ENCODE measurements at regions not wholly inside any gene's neighbourhood (a gene's known extent, or its start where the extent isn't known, plus 50 kb on each side); places are given as distances from the start of the nearest gene placed in this dataset.

- Histone ChIP-seq H3K27me3 (ENCODE audit: control insufficient read depth in 4 of 4, insufficient read depth in 4 of 4, low read length in 3 of 4) (no peaks in the 10 kb centered on the region), H3K9me3 (ENCODE audit: control insufficient read depth in 4 of 4, low read length in 3 of 4) (peaks cover 0 to 16% (median 0%) of the 10 kb centered on the region in 4 donors), H3K9ac (ENCODE audit: low read depth in 1 of 2, low read length in 2 of 2) (no peak overlapping the region), H3K4me1 (ENCODE audit: control insufficient read depth in 4 of 4, insufficient read depth in 4 of 4, low read length in 3 of 4) (no peaks in the 10 kb centered on the region), H3K4me3 (ENCODE audit: low read depth in 1 of 3, low read length in 3 of 3) (no peak overlapping the region), H3K27ac (ENCODE audit: low read depth in 1 of 2, low read length in 2 of 2) (no peak overlapping the region), H3K36me3 (ENCODE audit: control insufficient read depth in 4 of 4, insufficient read depth in 3 of 4, low read depth in 1 of 4, low read length in 3 of 4) (no peaks in the 10 kb centered on the region)
- 89% methylated on average over 1 of the region's 1 CpG for WGBS
- TF ChIP-seq SP1 (IDR thresholded peaks at IDR 0.05): no peak
- no peak for TF ChIP-seq FOXA2 (IDR thresholded peaks at IDR 0.05)
- no peak for TF ChIP-seq FOXA1 (IDR thresholded peaks at IDR 0.05)
- no peak for TF ChIP-seq HNF4A (conservative IDR thresholded peaks at IDR 0.05)
- no peak for TF ChIP-seq RAD21 (IDR thresholded peaks at IDR 0.05)
- no peak for TF ChIP-seq REST (IDR thresholded peaks at IDR 0.05)
- no peak for TF ChIP-seq EGR1 (IDR thresholded peaks at IDR 0.05; ENCODE audit: low read depth in 2 of 2)
- TF ChIP-seq JUND (IDR thresholded peaks at IDR 0.05): no peak
- TF ChIP-seq RXRA (IDR thresholded peaks at IDR 0.05): no peak
- no peak for TF ChIP-seq MAX (IDR thresholded peaks at IDR 0.05)
- no peak for TF ChIP-seq HNF4G (IDR thresholded peaks at IDR 0.05)
- TF ChIP-seq YY1 (IDR thresholded peaks at IDR 0.05): no peak
- TF ChIP-seq GABPA (IDR thresholded peaks at IDR 0.05 in 1 of 2, conservative IDR thresholded peaks at IDR 0.05 in 1 of 2): no peak
- no peak for DNase-seq (ENCODE audit: low spot score)
These were observed 220.3 kb downstream of the CSNK1G3 start for GRCh38 chr5:123732257-123732656.

GRCh38 chr5:123722451-123722850 lies 210.5 kb downstream of the CSNK1G3 start:
- Histone ChIP-seq H3K9ac (ENCODE audit: low read depth in 1 of 2, low read length in 2 of 2) (no peak overlapping the region), H3K4me3 (ENCODE audit: low read depth in 1 of 3, low read length in 3 of 3) (no peak overlapping the region), H3K27me3 (ENCODE audit: control insufficient read depth in 4 of 4, insufficient read depth in 4 of 4, low read length in 3 of 4) (no peaks in the 10 kb centered on the region), H3K4me1 (ENCODE audit: control insufficient read depth in 4 of 4, insufficient read depth in 4 of 4, low read length in 3 of 4) (no peaks in the 10 kb centered on the region), H3K9me3 (ENCODE audit: control insufficient read depth in 4 of 4, low read length in 3 of 4) (no peaks in the 10 kb centered on the region), H3K27ac (ENCODE audit: low read depth in 1 of 2, low read length in 2 of 2) (no peak overlapping the region), H3K36me3 (ENCODE audit: control insufficient read depth in 4 of 4, insufficient read depth in 3 of 4, low read depth in 1 of 4, low read length in 3 of 4) (no peaks in the 10 kb centered on the region)
- WGBS: 77% methylated on average over 3 of the region's 3 CpGs
- TF ChIP-seq ATF3 (IDR thresholded peaks at IDR 0.05): no peak
- TF ChIP-seq JUND (IDR thresholded peaks at IDR 0.05): no peak
- TF ChIP-seq FOXA2 (IDR thresholded peaks at IDR 0.05): no peak
- TF ChIP-seq HNF4G (IDR thresholded peaks at IDR 0.05): no peak
- TF ChIP-seq REST (IDR thresholded peaks at IDR 0.05): no peak
- TF ChIP-seq GABPA (IDR thresholded peaks at IDR 0.05 in 1 of 2, conservative IDR thresholded peaks at IDR 0.05 in 1 of 2): no peak
- no peak for TF ChIP-seq CTCF (IDR thresholded peaks at IDR 0.05; ENCODE audit: low read depth, low read length, missing input control)
- TF ChIP-seq TAF1 (conservative IDR thresholded peaks at IDR 0.05): no peak
- no peak for TF ChIP-seq FOXA1 (IDR thresholded peaks at IDR 0.05)
- DNase-seq (ENCODE audit: low spot score): no peak
